SK-N-SH treated with all-trans-retinoic acid at 6 μM for 48 hours (cell line): ENCODE measurements at regions not wholly inside any gene's neighbourhood (a gene's known extent, or its start where the extent isn't known, plus 50 kb on each side); places are given as distances from the start of the nearest gene placed in this dataset.

Source experiments
- CSDC2 ChIP-seq: fragments of 250-450 bp; sonication (Bioruptor Pico); IDR thresholded peaks from 2 replicates; pipeline ENCODE4 v1.5.0; 2020; ENCODE audit warnings: mild to moderate bottlenecking, moderate library complexity
- PPARA ChIP-seq: fragments of 250-450 bp; sonication (Bioruptor Pico); IDR thresholded peaks from 2 replicates; pipeline ENCODE4 v1.5.0; 2020; ENCODE audit warnings: mild to moderate bottlenecking, borderline replicate concordance

GRCh38 chr1:83764209-83764608, 234.7 kb downstream of the TTLL7 start:
- no peak for TF ChIP-seq PPARA (CRISPR knock-in tag)
- TF ChIP-seq CSDC2 (CRISPR knock-in tag), result no peak
